GM18505 (cell line): ENCODE measurements at regions not wholly inside any gene's neighbourhood (a gene's known extent, or its start where the extent isn't known, plus 50 kb on each side); places are given as distances from the start of the nearest gene placed in this dataset.
"Not testable (repeated sequence)": the region's sequence is repeated elsewhere in the genome, so short reads cannot be mapped to it uniquely, and the experiment has no call there.

Experiments
- ATAC-seq: cut with Tn5 transposase; IDR thresholded peaks from one replicate; pipeline ENCODE4 v1.9.1; 2021; ENCODE audit not compliant: unreplicated experiment
- POLR2A ChIP-seq: IDR thresholded peaks from 4 replicates; pipeline ENCODE4 v1.6.1; 2011; ENCODE audit warnings: borderline replicate concordance; ENCODE audit not compliant: insufficient read depth, insufficient read length; ENCODE audit errors: extremely low read depth

DNA sequence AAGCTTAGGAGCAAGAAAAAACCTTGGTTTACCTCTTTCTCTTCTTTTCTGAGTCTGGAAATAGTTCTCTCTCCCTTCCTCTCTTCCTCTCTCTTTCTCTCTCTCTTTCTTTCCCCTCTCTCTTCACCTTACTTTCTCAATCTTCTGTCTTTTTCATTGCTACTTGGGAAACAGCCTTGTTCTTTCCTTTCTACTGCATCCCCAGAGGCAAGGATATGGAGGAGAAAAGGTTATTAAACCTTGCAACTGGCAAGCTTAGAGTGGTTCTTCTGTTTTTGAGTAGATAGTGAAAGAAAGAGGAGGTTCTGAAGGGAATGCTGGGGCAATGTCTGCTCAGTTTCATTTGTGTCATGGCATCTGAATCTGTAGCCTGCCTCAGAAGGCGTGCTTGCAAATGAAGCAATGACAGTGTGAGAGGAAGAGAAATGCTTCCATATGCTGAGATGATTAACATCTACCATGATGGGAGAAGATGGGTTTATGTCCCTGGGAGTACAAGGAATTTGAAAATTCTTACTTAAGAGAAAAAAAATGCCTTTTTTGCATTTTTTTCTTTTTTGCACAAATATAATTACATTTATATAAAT lies 190.6 kb downstream of the CEP135 start:
- ATAC-seq = no peak

DNA sequence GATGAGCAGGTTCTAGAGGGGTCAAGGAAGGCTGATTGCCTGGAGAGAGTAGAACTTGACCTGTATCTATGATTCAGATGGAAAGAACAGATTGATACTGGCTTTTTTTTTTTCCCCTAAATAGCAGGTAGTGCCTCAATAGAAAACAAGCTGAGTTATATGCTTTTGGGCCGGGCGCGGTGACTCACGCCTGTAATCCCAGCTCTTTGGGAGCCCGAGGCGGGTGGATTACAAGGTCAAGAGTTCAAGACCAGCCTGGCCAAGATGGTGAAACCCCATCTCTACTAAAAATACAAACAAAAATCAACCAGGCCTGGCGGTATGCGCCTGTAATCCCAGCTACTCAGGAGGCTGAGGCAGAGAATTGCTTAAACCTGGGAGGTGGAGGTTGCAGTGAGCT lies 186.1 kb downstream of the CEP135 start:
- not testable (repeated sequence) for ATAC-seq

More for the DNA sequence above, 190.6 kb downstream of the CEP135 start:
- TF ChIP-seq POLR2A = no peak

DNA sequence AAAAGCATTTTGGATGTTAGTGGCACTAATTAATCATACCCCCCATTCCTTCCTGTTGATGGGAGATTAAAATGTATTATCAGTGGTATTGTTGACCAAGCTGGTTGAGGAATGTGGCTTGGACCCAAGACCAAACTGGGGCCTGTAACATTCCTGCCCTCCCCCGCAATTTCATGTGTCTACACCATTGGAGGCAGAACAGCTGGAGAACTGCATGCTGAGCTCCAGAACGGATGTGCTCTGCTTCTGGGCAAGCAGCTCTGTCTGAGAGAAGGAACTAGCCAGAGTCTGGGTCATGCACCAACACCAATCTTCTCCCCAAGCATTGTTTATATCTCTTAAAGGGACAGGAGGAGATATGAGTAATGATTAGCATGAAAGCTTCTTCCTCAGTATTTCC lies 185.5 kb downstream of the CEP135 start:
- TF ChIP-seq POLR2A = no peak
- no peak for ATAC-seq

DNA sequence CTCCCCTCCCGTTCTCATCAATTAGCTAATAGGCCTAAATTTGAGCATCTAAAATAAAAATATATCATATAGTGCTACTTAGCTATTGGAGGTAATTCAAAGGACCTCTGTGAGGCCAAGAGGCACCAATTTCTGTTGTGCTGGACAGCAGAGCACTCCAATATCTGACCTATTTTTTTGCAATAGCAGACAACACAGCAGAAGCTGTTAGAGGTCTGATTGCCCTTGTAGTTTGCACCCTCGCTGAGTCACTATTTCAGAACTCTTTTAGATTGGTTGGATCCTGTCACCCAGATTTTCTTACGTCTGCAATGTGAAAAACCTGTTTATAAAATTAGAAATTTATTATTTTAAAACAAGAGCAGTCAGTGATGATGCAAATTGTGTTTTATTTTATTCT lies 184.1 kb downstream of the CEP135 start:
- no peak for ATAC-seq
- TF ChIP-seq POLR2A = no peak

DNA sequence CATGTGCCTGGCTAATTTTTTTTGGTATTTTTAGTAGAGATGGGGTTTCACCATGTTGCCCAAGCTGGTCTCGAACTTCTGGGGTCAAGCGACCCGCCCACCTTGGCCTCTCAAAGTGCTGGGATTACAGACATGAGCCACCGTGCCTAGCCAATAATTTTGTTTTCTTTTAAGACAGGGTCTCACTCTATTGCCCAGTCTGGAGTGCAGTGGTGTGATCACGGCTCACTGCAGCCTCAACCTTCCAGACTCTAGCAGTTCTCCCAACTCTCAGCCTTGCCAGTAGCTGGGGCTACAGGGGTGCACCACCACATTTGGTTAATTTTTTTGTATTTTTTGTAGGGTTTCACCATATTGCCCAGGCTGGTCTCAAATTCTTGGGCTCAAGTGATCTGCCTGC lies 183.4 kb downstream of the CEP135 start:
- ATAC-seq = not testable (repeated sequence)

DNA sequence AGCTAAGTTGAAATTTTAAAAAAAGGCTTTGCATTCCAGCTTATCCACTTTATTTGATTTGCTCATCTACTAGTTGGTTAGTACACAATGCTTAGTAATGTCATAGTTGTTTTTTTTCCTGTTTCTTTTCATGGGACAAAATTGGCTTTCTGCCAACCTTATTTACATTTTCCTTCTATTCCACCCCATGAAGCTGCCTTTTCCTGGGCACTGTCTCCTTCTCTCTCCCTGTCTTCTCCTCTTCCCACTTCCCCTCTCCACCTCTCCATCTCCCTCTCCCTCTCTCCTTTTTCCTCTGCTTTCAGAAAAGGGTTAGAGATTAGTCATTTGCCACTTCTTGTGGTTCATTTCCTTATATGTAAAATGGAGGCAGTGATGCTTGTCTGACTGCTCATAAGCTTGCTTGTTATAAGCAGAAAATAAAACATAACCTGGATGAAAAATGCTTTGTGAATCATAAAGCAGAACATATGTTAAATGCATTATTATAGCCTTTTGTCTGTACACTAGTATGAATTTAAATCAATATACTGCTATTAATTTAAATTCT lies 181.9 kb downstream of the CEP135 start:
- TF ChIP-seq POLR2A = no peak
- ATAC-seq = no peak

DNA sequence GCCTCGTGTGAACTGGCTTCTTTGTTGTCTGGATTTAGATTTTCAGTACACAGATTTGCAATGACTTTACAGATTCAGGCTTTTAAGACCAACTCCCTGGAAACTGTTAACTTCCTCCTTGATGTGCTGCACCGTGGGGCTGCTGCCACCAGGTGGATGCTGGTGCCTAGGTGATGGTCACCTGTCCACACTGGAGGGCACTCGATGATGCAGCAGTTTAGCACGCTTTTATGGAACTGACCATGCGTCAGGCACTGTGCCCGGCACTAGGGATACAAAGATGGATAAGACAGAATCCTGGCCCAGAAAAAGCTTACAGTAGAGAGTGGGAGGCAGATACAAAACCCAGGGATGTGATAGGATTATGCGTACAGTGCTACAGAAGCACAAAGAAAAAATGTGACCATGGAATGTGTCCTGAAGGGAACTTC lies 180.7 kb downstream of the CEP135 start:
- ATAC-seq = no peak
- TF ChIP-seq POLR2A = no peak

DNA sequence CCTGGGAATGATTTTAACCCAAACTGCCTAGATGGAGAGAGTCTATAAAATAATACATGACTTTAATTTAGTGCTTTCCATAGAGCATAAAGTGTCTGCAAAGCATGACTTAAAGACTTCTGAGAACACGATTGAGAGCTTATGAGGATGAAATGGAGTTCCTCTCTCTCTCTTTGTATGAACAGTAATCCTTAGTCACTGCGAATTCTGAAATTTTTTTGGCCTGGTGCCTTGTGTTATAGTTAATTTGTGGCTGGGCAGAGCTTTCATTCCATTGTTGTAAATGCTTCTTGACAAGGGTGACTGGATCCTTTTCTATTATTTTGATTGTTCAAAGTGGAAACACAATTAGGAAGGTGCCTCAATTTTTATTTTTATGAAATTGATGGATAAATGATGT lies 179.5 kb downstream of the CEP135 start:
- ATAC-seq = no peak
- no peak for TF ChIP-seq POLR2A

DNA sequence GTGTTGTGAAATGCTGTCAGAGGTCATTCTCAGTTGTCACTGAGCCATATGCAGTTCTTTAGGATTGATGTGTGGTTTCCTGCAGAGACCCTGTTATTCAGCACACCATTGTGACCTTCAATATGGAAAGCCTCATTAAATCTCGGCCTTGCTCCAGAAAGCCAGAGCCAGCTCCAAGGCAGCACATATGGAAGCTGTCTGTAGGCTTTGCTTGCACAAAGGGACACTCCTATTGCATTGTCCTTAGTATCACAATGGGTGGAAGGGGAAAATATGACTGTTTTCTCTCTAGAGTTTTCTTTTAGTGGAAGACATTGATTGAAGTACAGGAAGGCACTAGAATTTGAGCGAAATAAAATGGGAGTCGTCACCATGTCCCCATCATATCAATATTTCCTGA lies 179.0 kb downstream of the CEP135 start:
- TF ChIP-seq POLR2A = no peak
- no peak for ATAC-seq

DNA sequence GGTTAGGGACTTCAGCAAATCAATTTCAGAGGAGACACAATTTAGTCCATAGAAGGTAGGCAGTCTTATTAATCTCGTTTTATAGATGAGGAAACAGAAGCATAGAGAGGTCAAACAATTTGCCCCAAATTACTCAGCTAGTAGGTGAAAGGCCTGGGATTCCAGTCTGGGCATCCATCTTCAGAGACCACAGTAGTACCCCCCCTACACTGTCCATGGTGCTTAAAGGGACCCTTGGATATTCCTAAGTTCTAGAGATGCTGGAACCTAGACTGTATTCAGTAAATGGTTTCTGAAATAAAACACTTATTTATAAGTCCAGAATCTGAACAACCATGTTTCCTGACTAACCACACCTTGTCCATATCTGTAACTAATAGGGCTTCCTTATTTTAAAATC lies 174.8 kb downstream of the CEP135 start:
- ATAC-seq = no peak

DNA sequence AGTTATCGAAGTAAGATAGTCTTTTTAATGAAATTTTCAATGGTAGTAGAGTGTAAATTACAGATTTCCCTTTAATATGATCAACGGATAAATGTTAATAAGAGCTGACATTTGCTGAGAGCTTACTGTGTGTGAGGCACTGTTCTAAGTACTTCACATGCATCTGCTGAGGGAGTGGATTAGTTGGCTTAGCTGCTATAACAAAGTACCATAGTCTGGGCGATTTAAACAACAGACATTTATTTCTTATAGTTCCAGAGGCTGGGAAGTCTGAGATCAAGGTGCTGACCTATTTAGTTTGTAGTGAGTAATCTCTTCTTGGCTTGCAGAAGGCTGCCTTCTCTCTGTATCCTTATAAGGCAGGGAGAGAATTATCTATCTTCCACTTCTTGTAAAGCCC lies 174.3 kb downstream of the CEP135 start:
- no peak for ATAC-seq
- TF ChIP-seq POLR2A = no peak

More for the DNA sequence above, 174.8 kb downstream of the CEP135 start:
- no peak for TF ChIP-seq POLR2A

DNA sequence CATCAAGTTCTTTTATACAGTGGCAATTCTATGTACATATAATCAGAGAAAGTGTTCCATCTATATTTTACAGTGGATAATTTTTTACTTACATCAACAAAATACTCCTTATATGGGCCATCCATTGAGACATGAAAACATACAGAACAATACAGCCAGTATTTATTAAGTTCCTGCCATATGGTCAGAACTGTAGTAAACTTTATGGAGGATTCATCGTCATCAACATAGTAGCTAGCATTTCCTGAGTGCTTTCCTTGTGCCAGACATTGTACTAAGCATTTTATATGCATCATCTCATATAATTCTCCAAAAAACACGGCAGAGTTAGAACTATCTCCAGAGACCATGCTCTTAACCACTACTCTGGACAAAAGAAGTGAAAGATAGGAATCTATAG lies 170.1 kb downstream of the CEP135 start:
- no peak for ATAC-seq
- no peak for TF ChIP-seq POLR2A

DNA sequence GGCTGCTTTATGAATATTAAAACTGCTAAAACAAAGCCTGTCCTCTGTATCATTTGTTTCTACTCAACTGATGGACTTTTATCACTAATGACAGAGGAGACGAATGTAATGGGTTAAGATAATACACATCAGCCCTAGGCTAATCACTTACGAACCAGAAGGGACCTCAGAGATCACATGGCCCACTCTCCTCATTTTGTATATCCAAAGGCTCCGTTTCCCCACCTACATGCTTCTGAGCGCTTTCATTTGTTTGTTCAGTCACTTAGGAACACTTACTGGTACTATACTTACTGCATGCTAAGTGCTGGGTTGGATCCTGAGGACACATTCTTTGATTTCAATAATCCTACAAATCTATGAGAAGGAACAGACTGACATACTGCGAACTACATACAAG lies 169.3 kb downstream of the CEP135 start:
- no peak for ATAC-seq
- TF ChIP-seq POLR2A = no peak

DNA sequence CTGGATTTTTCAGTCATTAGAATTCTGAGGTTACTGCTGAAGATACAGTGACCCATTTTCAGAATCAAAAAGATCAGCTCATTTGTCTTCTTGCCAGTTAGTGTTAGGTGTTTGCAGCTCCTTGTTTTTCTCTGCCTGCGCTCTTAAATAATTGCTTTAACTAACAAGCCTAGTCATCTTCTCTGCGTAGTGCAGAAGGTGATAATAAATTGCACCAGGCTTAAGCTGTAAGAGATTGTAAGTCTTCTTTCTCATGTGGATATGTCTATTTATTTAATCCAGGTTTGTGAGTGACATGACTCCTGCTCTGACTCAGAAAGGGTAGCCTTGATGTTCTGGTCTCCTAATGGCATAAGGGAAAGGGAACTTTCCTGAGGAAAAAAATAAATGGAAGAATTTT lies 167.2 kb downstream of the CEP135 start:
- TF ChIP-seq POLR2A = no peak
- no peak for ATAC-seq

DNA sequence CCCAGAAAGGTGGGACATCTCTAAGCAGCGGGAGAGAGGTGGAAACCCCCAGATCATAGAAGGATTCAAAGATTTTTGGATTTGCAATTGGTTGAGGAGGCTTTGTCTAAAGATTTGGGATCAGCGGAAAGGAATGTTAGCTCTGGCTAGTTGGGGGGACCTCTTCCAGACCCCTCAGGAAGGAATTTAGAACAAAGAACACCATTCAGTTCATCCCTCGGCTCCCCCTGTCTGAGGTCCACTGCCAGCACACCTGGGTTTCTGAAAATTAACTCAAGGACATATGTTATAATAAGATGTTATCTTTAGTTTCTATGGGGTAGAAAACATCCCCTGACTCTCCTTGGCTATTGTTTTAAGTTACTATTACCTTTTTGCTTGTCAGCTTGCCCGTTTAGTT lies 163.6 kb downstream of the CEP135 start:
- ATAC-seq = no peak
- TF ChIP-seq POLR2A = no peak

DNA sequence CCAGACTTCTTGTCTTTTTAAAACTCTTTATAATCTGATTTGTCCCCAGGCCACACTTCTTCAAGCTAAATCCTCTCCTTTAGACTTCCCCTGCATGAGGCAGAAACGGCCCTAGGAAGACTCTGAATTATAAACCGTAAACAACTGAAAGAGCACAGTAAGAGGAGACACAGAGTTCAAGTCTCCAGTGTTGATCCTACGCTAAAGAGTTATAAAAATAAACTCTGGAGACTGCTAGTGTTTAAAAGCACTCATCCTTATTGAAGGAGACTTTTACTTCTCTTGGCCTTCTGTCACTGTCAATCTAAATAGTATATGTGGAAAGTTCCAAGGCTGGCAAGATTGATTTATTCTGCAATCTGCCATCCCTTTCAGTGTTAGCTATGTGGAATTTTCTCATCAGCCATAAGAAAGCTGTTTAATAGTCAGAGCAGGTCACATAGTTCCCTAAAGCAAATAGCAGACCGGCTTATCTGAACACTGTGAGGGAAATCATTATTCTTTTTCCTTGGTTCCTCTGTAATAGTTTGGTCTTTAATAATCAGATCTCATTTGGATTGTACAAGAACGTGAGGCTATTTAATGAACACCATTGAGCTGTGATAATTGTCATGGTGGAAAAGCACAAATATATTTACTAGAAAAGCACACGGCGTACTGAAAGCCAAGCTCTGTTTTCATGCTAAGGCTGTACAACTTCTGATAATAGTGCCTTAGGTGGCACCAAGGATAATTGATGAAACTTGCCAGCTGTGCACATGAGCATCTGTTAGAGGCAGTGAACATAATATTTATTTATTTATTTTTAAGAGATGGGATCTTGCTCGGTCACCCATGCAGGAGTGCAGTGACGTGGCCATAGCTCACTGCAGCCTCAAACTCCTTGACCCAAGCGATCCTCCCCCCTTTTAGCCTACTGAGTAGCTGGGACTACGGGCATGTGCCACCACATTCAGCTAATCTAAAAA lies 157.7 kb downstream of the CEP135 start:
- no peak for ATAC-seq
- TF ChIP-seq POLR2A = no peak
